ENCODE measurements at regions not wholly inside any gene's neighbourhood (a gene's known extent, or its start where the extent isn't known, plus 50 kb on each side); places are given as distances from the start of the nearest gene placed in this dataset.

GRCh38 chr1:108045460-108045859 is 80.5 kb upstream of the VAV3 start:
- Histone ChIP-seq H3K27me3 (ENCODE audit: control insufficient read depth, insufficient read depth, low read length) (no peaks in the 10 kb centered on the region), H3K4me3 (ENCODE audit: low read depth, low read length) (no peak overlapping the region), H3K36me3 (ENCODE audit: control insufficient read depth, insufficient read depth, low read length) (no peaks in the 10 kb centered on the region)
- TF ChIP-seq CTCF (IDR thresholded peaks at IDR 0.05; ENCODE audit: insufficient read depth, low read length, poor library complexity, severe bottlenecking) = no peak
- no peak for DNase-seq (ENCODE audit: low read depth)

DNA sequence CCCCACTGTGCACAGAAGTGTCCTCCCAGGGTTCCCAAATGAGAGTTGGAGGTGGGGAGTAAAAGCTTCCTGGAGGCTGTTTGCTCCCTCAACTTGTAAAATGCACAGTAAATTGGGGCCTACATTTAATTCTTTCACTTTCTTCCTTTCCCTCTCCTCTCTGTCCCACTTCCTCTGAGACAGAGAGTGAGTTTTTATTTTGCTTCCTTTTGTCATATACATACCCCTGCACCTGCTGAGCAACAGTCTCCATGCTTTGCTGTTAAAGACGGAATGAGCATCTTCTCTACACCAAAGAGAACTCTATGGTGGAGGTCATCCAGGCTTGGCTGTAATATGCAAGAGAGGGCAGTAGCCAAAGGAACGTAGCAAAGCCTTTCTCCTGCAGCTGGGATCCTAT is 79.3 kb upstream of the VAV3 start:
- no peak overlapping the region for H3K4me3 ChIP-seq (ENCODE audit: low read depth, low read length)
- TF ChIP-seq CTCF (IDR thresholded peaks at IDR 0.05; ENCODE audit: insufficient read depth, low read length, poor library complexity, severe bottlenecking) = no peak
- no peaks in the 10 kb centered on the region for H3K27me3 ChIP-seq (ENCODE audit: control insufficient read depth, insufficient read depth, low read length)
- no peak for DNase-seq (ENCODE audit: low read depth)
- no peaks in the 10 kb centered on the region for H3K36me3 ChIP-seq (ENCODE audit: control insufficient read depth, insufficient read depth, low read length)

GRCh38 chr1:108043707-108044106 is 78.7 kb upstream of the VAV3 start:
- no peak for TF ChIP-seq CTCF (IDR thresholded peaks at IDR 0.05; ENCODE audit: insufficient read depth, low read length, poor library complexity, severe bottlenecking)
- Histone ChIP-seq H3K27me3 (ENCODE audit: control insufficient read depth, insufficient read depth, low read length) (no peaks in the 10 kb centered on the region), H3K4me3 (ENCODE audit: low read depth, low read length) (no peak overlapping the region), H3K36me3 (ENCODE audit: control insufficient read depth, insufficient read depth, low read length) (no peaks in the 10 kb centered on the region)
- no peak for DNase-seq (ENCODE audit: low read depth)

DNA sequence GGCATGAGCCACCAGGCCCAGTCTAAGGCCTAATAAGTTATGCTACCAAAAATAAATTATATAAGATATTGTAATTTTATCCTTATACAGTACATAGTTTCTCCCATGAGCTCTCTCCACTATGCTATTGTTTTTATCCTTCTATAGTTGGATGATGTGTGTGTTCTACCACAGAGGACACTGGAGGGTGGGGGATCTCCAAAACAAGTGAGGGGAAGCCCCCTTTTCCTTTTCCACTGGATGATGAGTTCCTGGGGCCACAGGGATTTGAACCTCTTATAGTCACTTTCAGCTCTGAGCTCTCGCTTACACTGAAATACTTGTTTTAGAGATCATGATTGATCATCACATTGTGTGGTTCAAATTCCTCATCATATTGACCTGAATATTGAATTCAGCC is 77.6 kb upstream of the VAV3 start:
- Histone ChIP-seq H3K27me3 (ENCODE audit: control insufficient read depth, insufficient read depth, low read length) (no peaks in the 10 kb centered on the region), H3K4me3 (ENCODE audit: low read depth, low read length) (no peak overlapping the region)

DNA sequence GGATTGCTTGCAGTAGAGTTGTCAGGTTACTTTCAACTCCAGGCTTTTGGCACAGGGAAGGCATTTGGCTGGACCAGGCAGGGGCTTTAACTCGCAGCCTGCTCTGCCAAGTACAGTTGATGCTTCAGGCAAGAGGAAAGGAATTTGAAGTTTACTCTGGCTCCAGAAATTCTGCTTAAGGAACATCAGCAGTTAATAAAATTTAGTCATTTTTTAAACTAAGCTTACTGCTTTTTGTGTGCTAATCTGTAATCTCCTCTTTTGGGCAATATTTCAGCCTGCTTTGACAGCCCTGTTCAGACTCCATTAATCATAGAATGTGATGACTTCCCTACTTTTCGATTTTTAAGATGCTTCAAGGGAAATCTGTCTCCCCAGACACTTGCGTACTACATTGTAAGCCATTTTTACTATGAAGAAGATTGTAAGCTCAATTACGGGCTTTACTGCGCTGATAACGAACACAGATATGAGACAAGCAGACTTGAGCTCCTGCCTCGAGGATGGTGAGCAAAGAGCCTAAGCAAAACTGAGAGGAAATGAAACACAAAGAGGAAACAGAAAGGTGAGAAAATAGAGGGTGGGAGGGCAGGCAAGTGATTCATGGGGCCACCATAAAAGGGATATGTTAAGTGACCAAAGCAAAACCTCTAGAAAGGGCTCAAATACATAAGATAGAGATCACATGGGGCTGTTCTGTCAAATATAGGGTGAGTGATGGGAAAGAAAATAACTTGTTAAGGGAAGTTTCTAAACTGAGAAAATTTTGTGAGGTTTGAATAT is 76.6 kb upstream of the VAV3 start:
- Histone ChIP-seq H3K36me3 (ENCODE audit: control insufficient read depth, insufficient read depth, low read length) (no peaks in the 10 kb centered on the region), H3K4me3 (ENCODE audit: low read depth, low read length) (no peak overlapping the region), H3K27me3 (ENCODE audit: control insufficient read depth, insufficient read depth, low read length) (no peaks in the 10 kb centered on the region)
- no peak for TF ChIP-seq CTCF (IDR thresholded peaks at IDR 0.05; ENCODE audit: insufficient read depth, low read length, poor library complexity, severe bottlenecking)
- no peak for DNase-seq (ENCODE audit: low read depth)

More for the DNA sequence above, 77.6 kb upstream of the VAV3 start:
- no peak for DNase-seq (ENCODE audit: low read depth)
- no peaks in the 10 kb centered on the region for H3K36me3 ChIP-seq (ENCODE audit: control insufficient read depth, insufficient read depth, low read length)
- no peak for TF ChIP-seq CTCF (IDR thresholded peaks at IDR 0.05; ENCODE audit: insufficient read depth, low read length, poor library complexity, severe bottlenecking)

Measured in kidney epithelial cell (primary cell).